C4-2B (cell line): ENCODE measurements at regions not wholly inside any gene's neighbourhood (a gene's known extent, or its start where the extent isn't known, plus 50 kb on each side); places are given as distances from the start of the nearest gene placed in this dataset.
A peak's percentile ranks its signal among the peaks of the same experiment; 100 is the strongest.

Experiments
- CTCF ChIP-seq: fragments of 450-650 bp; conservative IDR thresholded peaks from 2 replicates; pipeline ENCODE4 v1.5.1; 2017; ENCODE audit warnings: mild to moderate bottlenecking
- ZFX ChIP-seq: fragments of 450-650 bp; IDR thresholded peaks from 2 replicates; pipeline ENCODE4 v1.6.1; 2017

- peak; percentile 93 for TF ChIP-seq CTCF
- no peak for TF ChIP-seq ZFX
Observed at GRCh38 chr12:18158774-18159557, 69.0 kb upstream of the RERGL start.
